ENCODE measurements at regions not wholly inside any gene's neighbourhood (a gene's known extent, or its start where the extent isn't known, plus 50 kb on each side); places are given as distances from the start of the nearest gene placed in this dataset.

GRCh38 chr20:48008850-48009515, 223.7 kb upstream of the SULF2 start:
- no peak for DNase-seq (ENCODE audit: low spot score in 2 of 2)
- no peak overlapping the region for H3K27ac ChIP-seq
- H3K36me3 ChIP-seq, result no peaks in the 10 kb centered on the region
- no peaks in the 10 kb centered on the region for H3K4me1 ChIP-seq
- peaks cover 0 to 11% of the 10 kb centered on the region in 2 donors for H3K9me3 ChIP-seq
- no peak for TF ChIP-seq CTCF (IDR thresholded peaks at IDR 0.05)
- no peaks in the 10 kb centered on the region for H3K27me3 ChIP-seq
- intact Hi-C loops (cut with DNase I), result no loop called here
- H3K4me3 ChIP-seq, result no peak overlapping the region

GRCh38 chr20:48007351-48007750, 222.1 kb upstream of the SULF2 start:
- no peak for TF ChIP-seq CTCF (IDR thresholded peaks at IDR 0.05)

GRCh38 chr20:48006036-48006833, 221.0 kb upstream of the SULF2 start:
- Histone ChIP-seq H3K4me1 (no peaks in the 10 kb centered on the region), H3K4me3 (no peak overlapping the region), H3K36me3 (no peaks in the 10 kb centered on the region), H3K27ac (no peak overlapping the region), H3K27me3 (no peaks in the 10 kb centered on the region), H3K9me3 (no peaks in the 10 kb centered on the region)
- TF ChIP-seq CTCF (IDR thresholded peaks at IDR 0.05), result no peak
- intact Hi-C loops (cut with DNase I), result no loop called here
- DNase-seq (ENCODE audit: low spot score in 2 of 2), result no peak

More at GRCh38 chr20:48007351-48007750, 222.1 kb upstream of the SULF2 start:
- no peak overlapping the region for H3K4me3 ChIP-seq
- DNase-seq (ENCODE audit: low spot score in 2 of 2), result no peak
- no peak overlapping the region for H3K27ac ChIP-seq
- intact Hi-C loops (cut with DNase I), result no loop called here
- H3K4me1 ChIP-seq, result no peaks in the 10 kb centered on the region
- H3K9me3 ChIP-seq, result peaks cover 0 to 7% of the 10 kb centered on the region in 2 donors
- no peaks in the 10 kb centered on the region for H3K27me3 ChIP-seq
- no peaks in the 10 kb centered on the region for H3K36me3 ChIP-seq

- TF ChIP-seq CTCF (IDR thresholded peaks at IDR 0.05), result no peak
- H3K4me1 ChIP-seq, result no peaks in the 10 kb centered on the region
- no peak overlapping the region for H3K27ac ChIP-seq
- no peaks in the 10 kb centered on the region for H3K36me3 ChIP-seq
- no peak overlapping the region for H3K4me3 ChIP-seq
- H3K9me3 ChIP-seq, result no peaks in the 10 kb centered on the region
- intact Hi-C loops (cut with DNase I), result no loop called here
- DNase-seq (ENCODE audit: low spot score in 2 of 2), result no peak
- H3K27me3 ChIP-seq, result no peaks in the 10 kb centered on the region
Measured at GRCh38 chr20:48003021-48003420, 217.7 kb upstream of the SULF2 start.

- no peak overlapping the region for H3K4me3 ChIP-seq
- TF ChIP-seq CTCF (IDR thresholded peaks at IDR 0.05), result no peak
- H3K27me3 ChIP-seq, result no peaks in the 10 kb centered on the region
- H3K4me1 ChIP-seq, result no peaks in the 10 kb centered on the region
- DNase-seq (ENCODE audit: low spot score in 2 of 2), result no peak
- no peaks in the 10 kb centered on the region for H3K36me3 ChIP-seq
- intact Hi-C loops (cut with DNase I), result no loop called here
- no peak overlapping the region for H3K27ac ChIP-seq
- H3K9me3 ChIP-seq, result no peaks in the 10 kb centered on the region
Measured at GRCh38 chr20:48002517-48002970, 217.3 kb upstream of the SULF2 start.

Measured in ascending aorta (tissue), 2 donors.